Bronchial epithelial cell (primary cell): ENCODE measurements at regions not wholly inside any gene's neighbourhood (a gene's known extent, or its start where the extent isn't known, plus 50 kb on each side); places are given as distances from the start of the nearest gene placed in this dataset.

Experiments
- DNase-seq: peaks from one replicate; pipeline ENCODE4 v3.0.0-alpha.2; 2010; ENCODE audit warnings: low read depth
- FAIRE-seq: peaks from 2 replicates; lab custom pipeline; 2011; peaks lifted over from hg19 to GRCh38; lab: Jason Lieb, UNC
- H3K27me3 ChIP-seq: 2 replicates; pipeline ENCODE4 v1.5.1; 2011; ENCODE audit warnings: low read length; ENCODE audit not compliant: control insufficient read depth, insufficient read depth
- H3K36me3 ChIP-seq: 2 replicates; pipeline ENCODE4 v1.5.1; 2011; ENCODE audit warnings: low read length; ENCODE audit not compliant: control insufficient read depth, insufficient read depth
- H3K4me3 ChIP-seq: 2 replicates; pipeline ENCODE4 v1.5.1; 2011; ENCODE audit warnings: mild to moderate bottlenecking, low read depth, low read length, control low read depth
- CTCF ChIP-seq: IDR thresholded peaks from 2 replicates; pipeline ENCODE4 v1.5.1; 2011; ENCODE audit warnings: mild to moderate bottlenecking, moderate library complexity, low read length, control low read depth, inconsistent platforms; ENCODE audit not compliant: insufficient read depth, severe bottlenecking

GRCh38 chrX:126886997-126887396 lies 67.5 kb downstream of the PRR32 start:
- Histone ChIP-seq H3K27me3 (no peaks in the 10 kb centered on the region), H3K36me3 (no peaks in the 10 kb centered on the region), H3K4me3 (no peak overlapping the region)
- TF ChIP-seq CTCF: no peak
- FAIRE-seq (no peak), DNase-seq (no peak)

DNA sequence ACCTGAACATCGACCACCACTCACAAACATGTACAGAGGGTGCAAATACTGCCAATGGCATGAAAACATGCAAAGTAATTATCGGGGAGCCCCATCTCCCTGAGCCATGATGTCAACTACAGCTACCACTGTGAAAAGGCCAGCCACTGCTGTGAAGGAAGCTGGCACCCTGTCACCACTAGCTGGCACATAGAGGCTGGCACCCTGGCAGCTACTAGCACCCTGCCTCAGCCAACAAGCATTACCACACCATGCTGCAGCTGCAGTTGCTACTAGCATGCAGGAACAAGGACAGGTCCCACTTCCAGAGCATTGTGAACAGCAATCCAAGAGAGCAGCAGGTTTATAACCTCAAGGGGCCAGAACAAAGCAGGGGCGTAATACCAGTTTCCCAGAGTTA lies 81.4 kb downstream of the PRR32 start:
- TF ChIP-seq CTCF: no peak
- Histone ChIP-seq H3K36me3 (no peaks in the 10 kb centered on the region), H3K4me3 (no peak overlapping the region), H3K27me3 (no peaks in the 10 kb centered on the region)
- FAIRE-seq: no peak
- no peak for DNase-seq

- DNase-seq (no peak), FAIRE-seq (no peak)
- H3K36me3 ChIP-seq: no peaks in the 10 kb centered on the region
- no peak overlapping the region for H3K4me3 ChIP-seq
- H3K27me3 ChIP-seq: no peaks in the 10 kb centered on the region
- TF ChIP-seq CTCF: no peak
Observed at GRCh38 chrX:126929071-126929470, 109.5 kb downstream of the PRR32 start.

DNA sequence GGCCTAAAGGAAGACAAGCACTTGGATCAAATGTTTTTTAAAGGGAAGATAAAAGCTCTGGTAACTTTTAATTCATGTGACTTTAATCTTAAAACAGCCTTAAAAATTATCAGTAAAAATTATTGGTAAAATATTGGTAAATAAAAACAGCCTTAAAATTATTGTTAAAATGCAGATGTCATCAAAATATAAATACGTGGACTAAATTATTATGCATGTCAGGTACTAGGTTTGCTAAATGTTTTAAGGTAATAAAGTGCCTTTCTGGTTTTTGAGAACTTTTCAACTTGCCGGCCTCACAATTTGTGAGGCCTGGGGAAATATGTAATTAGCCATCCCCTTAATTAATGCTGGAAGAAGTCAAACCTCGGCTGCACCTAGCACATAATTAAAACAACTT lies 147.7 kb downstream of the PRR32 start:
- FAIRE-seq: no peak

DNA sequence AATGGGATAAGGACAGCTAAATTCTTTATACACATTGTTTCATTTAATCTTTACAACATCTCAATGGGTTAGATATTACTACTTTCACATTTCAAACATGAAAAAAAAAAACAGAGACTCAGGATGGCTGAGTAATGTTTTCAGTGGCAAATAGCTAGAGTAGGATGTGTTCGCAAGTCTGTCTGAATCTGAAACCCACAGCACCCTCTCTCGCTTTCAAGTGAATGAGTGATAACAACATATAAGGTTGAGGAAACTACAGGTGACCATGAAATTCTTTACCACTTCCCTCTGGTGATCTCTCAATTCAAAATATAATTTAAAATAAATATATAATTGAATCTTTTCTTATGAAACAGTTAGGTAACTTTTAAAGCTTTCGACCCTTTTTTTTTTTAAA lies 162.6 kb downstream of the PRR32 start:
- Histone ChIP-seq H3K36me3 (no peaks in the 10 kb centered on the region), H3K4me3 (no peak overlapping the region), H3K27me3 (no peaks in the 10 kb centered on the region)
- no peak for FAIRE-seq
- DNase-seq: no peak
- TF ChIP-seq CTCF: no peak

More for the DNA sequence above, 147.7 kb downstream of the PRR32 start:
- no peak for TF ChIP-seq CTCF
- H3K36me3 ChIP-seq: no peaks in the 10 kb centered on the region
- no peak overlapping the region for H3K4me3 ChIP-seq
- H3K27me3 ChIP-seq: no peaks in the 10 kb centered on the region
- no peak for DNase-seq

GRCh38 chrX:126985027-126985426 lies 165.5 kb downstream of the PRR32 start:
- FAIRE-seq: no peak
- no peaks in the 10 kb centered on the region for H3K27me3 ChIP-seq
- no peak for TF ChIP-seq CTCF
- H3K4me3 ChIP-seq: no peak overlapping the region
- no peaks in the 10 kb centered on the region for H3K36me3 ChIP-seq
- no peak for DNase-seq
